ENCODE measurements at regions not wholly inside any gene's neighbourhood (a gene's known extent, or its start where the extent isn't known, plus 50 kb on each side); places are given as distances from the start of the nearest gene placed in this dataset.

DNA sequence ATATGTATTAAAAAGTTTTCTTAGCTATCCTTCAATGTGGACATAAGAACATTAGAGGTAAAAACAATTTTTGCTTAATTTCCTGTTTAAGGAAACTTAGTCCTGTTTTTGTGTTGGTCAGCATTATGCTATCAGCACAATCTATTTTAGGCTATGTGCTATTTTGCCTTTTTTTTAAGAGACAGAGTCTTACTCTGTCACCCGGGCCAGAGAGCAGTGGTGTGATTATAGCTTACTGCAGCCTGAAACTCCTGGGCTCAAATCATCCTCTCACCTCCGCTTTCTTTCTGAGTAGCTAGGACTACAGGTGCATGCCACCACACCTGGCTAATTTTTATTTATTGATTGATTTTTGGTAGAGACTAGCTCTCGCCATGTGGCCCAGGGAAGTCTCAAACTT, 199.1 kb upstream of the TMPRSS15 start:
- ATAC-seq (replicated peaks in 1 of 2), result no peak

DNA sequence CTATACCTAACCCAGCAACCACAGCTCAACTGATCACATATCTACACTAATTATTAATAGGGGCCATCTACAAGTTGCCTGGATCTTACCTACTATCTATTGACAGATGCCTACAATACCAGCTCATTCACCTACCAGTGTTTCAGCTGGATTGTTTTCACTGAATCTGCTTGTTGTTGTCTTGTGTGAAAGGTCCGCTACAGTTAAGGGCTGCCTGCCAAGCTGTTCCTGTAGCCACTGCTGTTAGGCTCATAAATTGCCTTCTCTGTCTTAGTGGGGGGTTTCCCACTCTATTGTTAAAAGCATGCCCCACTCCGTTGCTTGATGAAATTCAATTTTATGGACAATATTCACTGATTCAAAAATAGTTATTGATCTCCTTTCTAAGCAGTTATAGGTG, 199.7 kb upstream of the TMPRSS15 start:
- Mint-ChIP-seq H3K9me3 (peaks cover 2 to 6% of the 10 kb centered on the region in 2 donors), H3K27me3 (ENCODE audit: low read depth) (no peaks in the 10 kb centered on the region), H3K27ac (no peak overlapping the region)

More for the DNA sequence above, 199.1 kb upstream of the TMPRSS15 start:
- no peaks in the 10 kb centered on the region for H3K36me3 Mint-ChIP-seq (ENCODE audit: insufficient read depth in 2 of 2)
- no peaks in the 10 kb centered on the region for H3K27me3 Mint-ChIP-seq (ENCODE audit: low read depth)
- no peak for DNase-seq
- H3K9me3 Mint-ChIP-seq, result peaks cover 2 to 6% of the 10 kb centered on the region in 2 donors
- no peak overlapping the region for H3K4me3 Mint-ChIP-seq
- no peak overlapping the region for H3K27ac Mint-ChIP-seq
- H3K4me1 Mint-ChIP-seq (ENCODE audit: low read depth), result no peaks in the 10 kb centered on the region

DNA sequence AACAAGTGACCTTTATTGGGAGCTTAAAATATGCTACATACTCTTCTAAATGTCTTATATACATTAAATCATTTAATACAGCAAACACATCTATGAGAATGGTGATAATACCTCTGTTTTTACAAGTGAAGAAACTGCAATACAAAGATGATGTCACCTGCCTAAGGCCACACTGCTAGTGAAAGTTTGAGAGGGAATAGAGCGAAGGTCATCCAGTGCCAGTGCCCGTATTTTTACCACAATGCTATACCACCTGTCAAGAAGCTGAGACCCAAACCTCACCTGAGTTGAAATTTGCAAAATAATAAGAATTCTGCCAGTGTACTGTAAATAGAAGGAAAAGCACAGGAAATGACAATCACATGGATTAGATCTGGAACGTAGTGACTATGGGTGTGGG, 200.4 kb upstream of the TMPRSS15 start:
- Mint-ChIP-seq H3K36me3 (ENCODE audit: insufficient read depth in 2 of 2) (no peaks in the 10 kb centered on the region), H3K4me3 (no peak overlapping the region), H3K27me3 (ENCODE audit: low read depth) (no peaks in the 10 kb centered on the region), H3K9me3 (peaks cover 2 to 3% of the 10 kb centered on the region in 2 donors), H3K4me1 (ENCODE audit: low read depth) (no peaks in the 10 kb centered on the region), H3K27ac (no peak overlapping the region)
- DNase-seq (no peak), ATAC-seq (replicated peaks in 1 of 2) (no peak)

More for the DNA sequence above, 199.7 kb upstream of the TMPRSS15 start:
- H3K4me1 Mint-ChIP-seq (ENCODE audit: low read depth), result no peaks in the 10 kb centered on the region
- H3K36me3 Mint-ChIP-seq (ENCODE audit: insufficient read depth in 2 of 2), result no peaks in the 10 kb centered on the region
- DNase-seq (no peak), ATAC-seq (replicated peaks in 1 of 2) (no peak)
- H3K4me3 Mint-ChIP-seq, result no peak overlapping the region

DNA sequence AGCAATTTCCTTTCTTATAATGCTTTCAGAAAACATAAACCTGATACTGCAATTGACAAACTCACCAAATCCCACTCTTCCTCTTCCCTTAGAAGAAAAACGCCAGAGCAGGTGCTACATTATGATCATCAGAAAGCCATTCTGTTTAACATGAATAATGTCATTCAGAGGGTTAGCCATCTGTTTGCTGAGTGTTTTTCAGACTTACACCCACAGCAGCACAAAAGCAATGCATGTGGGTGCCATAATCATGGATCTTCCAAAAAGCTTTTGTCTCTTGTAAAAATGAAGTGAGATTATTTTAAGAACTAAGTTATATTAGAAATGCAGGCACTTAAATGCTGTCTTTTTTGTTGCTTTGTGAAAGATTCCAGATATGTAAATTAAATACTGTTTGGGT, 204.6 kb upstream of the TMPRSS15 start:
- no peak for ATAC-seq (replicated peaks in 1 of 2)

DNA sequence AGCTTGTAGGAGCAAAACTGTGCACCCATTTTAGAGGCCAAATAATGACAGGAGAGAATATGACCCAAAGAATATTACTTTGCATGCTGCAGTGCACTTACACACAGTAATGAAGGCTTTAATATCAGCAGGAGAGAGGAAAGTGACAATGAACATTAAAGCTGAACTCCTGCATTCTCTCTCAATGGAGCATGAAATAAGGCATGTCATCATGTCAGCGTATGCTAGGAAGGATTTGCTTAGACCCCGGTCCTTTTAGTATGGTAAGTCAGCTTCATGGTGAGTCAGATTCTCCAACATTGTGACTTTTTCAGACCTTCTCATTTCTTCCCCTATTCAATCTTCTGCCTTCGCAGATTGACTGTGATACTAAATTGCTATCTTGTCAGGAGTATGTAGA, 210.7 kb upstream of the TMPRSS15 start:
- Mint-ChIP-seq H3K27ac (no peak overlapping the region), H3K4me3 (no peak overlapping the region), H3K9me3 (peaks cover 0 to 3% of the 10 kb centered on the region in 2 donors), H3K27me3 (ENCODE audit: low read depth) (no peaks in the 10 kb centered on the region), H3K4me1 (ENCODE audit: low read depth) (no peaks in the 10 kb centered on the region), H3K36me3 (ENCODE audit: insufficient read depth in 2 of 2) (no peaks in the 10 kb centered on the region)
- DNase-seq (no peak), ATAC-seq (replicated peaks in 1 of 2) (no peak)

More for the DNA sequence above, 204.6 kb upstream of the TMPRSS15 start:
- no peak for DNase-seq
- H3K27me3 Mint-ChIP-seq (ENCODE audit: low read depth), result no peaks in the 10 kb centered on the region
- peaks cover 0 to 2% of the 10 kb centered on the region in 2 donors for H3K9me3 Mint-ChIP-seq
- H3K4me1 Mint-ChIP-seq (ENCODE audit: low read depth), result no peaks in the 10 kb centered on the region
- no peaks in the 10 kb centered on the region for H3K36me3 Mint-ChIP-seq (ENCODE audit: insufficient read depth in 2 of 2)
- H3K4me3 Mint-ChIP-seq, result no peak overlapping the region
- no peak overlapping the region for H3K27ac Mint-ChIP-seq

DNA sequence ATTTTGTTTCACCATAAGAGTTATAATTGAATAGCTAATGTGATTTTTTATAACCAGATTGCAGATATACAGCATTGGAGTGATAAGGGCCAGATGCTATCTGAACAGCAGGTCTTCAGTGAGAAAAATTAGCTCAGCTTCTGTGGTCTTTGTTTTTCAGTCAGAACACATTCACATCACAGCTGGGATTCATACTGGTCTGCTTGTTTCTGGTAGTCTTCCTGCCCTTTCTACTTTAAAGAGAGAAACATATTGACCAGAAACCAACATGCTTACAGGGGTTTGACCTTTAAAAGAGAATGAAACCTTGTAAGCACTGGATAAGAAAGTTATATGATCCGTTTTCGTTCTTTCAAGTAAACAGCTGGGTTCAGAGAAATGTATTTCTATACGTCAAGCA, 213.7 kb upstream of the TMPRSS15 start:
- ATAC-seq (replicated peaks in 1 of 2) (no peak), DNase-seq (no peak)
- peaks cover 2% of the 10 kb centered on the region in 2 donors for H3K9me3 Mint-ChIP-seq
- H3K4me3 Mint-ChIP-seq, result no peak overlapping the region
- H3K36me3 Mint-ChIP-seq (ENCODE audit: insufficient read depth in 2 of 2), result no peaks in the 10 kb centered on the region
- no peaks in the 10 kb centered on the region for H3K4me1 Mint-ChIP-seq (ENCODE audit: low read depth)
- H3K27ac Mint-ChIP-seq, result no peak overlapping the region
- no peaks in the 10 kb centered on the region for H3K27me3 Mint-ChIP-seq (ENCODE audit: low read depth)

GRCh38 chr21:18620436-18620835, 216.9 kb upstream of the TMPRSS15 start:
- Mint-ChIP-seq H3K4me3 (no peak overlapping the region), H3K27me3 (ENCODE audit: low read depth) (no peaks in the 10 kb centered on the region), H3K27ac (no peak overlapping the region), H3K4me1 (ENCODE audit: low read depth) (no peaks in the 10 kb centered on the region), H3K36me3 (ENCODE audit: insufficient read depth in 2 of 2) (no peaks in the 10 kb centered on the region), H3K9me3 (peaks cover 2% of the 10 kb centered on the region in 2 donors)
- DNase-seq (no peak), ATAC-seq (replicated peaks in 1 of 2) (no peak)

GRCh38 chr21:18622383-18622782, 218.8 kb upstream of the TMPRSS15 start:
- Mint-ChIP-seq H3K27ac (no peak overlapping the region), H3K4me3 (no peak overlapping the region), H3K27me3 (ENCODE audit: low read depth) (no peaks in the 10 kb centered on the region), H3K36me3 (ENCODE audit: insufficient read depth in 2 of 2) (no peaks in the 10 kb centered on the region), H3K9me3 (peaks cover 2% of the 10 kb centered on the region in 2 donors), H3K4me1 (ENCODE audit: low read depth) (no peaks in the 10 kb centered on the region)
- no peak for ATAC-seq (replicated peaks in 1 of 2)
- no peak for DNase-seq

- Mint-ChIP-seq H3K4me1 (ENCODE audit: low read depth) (no peaks in the 10 kb centered on the region), H3K27ac (no peak overlapping the region)
These were observed 226.9 kb upstream of the TMPRSS15 start for GRCh38 chr21:18630446-18630845.

DNA sequence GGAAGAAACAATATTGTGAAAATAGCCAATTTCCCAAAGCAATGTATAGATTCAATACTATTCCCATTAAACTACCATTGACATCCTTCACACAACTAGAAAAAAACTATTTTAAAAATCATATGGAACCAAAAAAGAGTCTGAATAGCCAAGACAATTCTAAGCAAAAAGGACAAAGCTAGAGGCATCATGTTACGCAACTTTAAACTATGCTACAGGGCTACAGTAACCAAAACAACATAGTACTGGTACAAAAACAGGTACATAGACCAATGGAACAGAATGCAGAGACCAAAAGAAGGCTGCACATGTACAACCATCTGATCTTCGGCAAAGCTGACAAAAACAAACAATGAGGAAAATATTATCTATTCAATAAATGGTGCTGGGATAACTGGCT, 233.3 kb upstream of the TMPRSS15 start:
- H3K27me3 Mint-ChIP-seq (ENCODE audit: low read depth), result no peaks in the 10 kb centered on the region
- ATAC-seq (replicated peaks in 1 of 2) (no peak), DNase-seq (no peak)
- H3K36me3 Mint-ChIP-seq (ENCODE audit: insufficient read depth in 2 of 2), result no peaks in the 10 kb centered on the region
- peaks cover 3 to 15% of the 10 kb centered on the region in 2 donors for H3K9me3 Mint-ChIP-seq
- H3K4me1 Mint-ChIP-seq (ENCODE audit: low read depth), result no peaks in the 10 kb centered on the region
- H3K27ac Mint-ChIP-seq, result no peak overlapping the region
- H3K4me3 Mint-ChIP-seq, result no peak overlapping the region

More at GRCh38 chr21:18630446-18630845, 226.9 kb upstream of the TMPRSS15 start:
- ATAC-seq (replicated peaks in 1 of 2), result no peak
- Mint-ChIP-seq H3K36me3 (ENCODE audit: insufficient read depth in 2 of 2) (no peaks in the 10 kb centered on the region), H3K27me3 (ENCODE audit: low read depth) (no peaks in the 10 kb centered on the region), H3K4me3 (no peak overlapping the region), H3K9me3 (peaks cover 4 to 9% of the 10 kb centered on the region in 2 donors)
- DNase-seq, result no peak

DNA sequence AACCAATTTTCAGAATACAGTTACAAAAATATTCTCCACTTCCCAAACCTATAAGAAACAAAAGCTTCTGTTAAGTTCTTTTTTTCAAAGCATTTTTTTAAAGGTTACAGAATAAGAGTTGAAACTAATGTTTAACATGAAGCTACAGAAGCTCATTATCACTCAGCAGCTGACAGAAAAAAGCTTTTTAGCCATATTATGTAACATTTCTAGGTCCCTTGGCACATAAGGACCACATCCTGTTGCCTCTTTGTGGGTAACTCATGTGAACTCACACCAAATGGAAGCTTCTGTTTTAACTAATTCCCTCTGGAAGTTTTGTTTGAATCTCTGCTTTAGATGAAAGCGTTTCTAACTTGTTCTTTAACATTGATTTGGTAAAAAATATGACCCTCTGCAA, 242.5 kb upstream of the TMPRSS15 start:
- DNase-seq, result no peak
- no peak overlapping the region for H3K4me3 Mint-ChIP-seq
- no peak overlapping the region for H3K27ac Mint-ChIP-seq
- H3K9me3 Mint-ChIP-seq, result peaks cover 2 to 4% of the 10 kb centered on the region in 2 donors
- H3K27me3 Mint-ChIP-seq (ENCODE audit: low read depth), result no peaks in the 10 kb centered on the region
- ATAC-seq (replicated peaks in 1 of 2), result no peak
- H3K36me3 Mint-ChIP-seq (ENCODE audit: insufficient read depth in 2 of 2), result no peaks in the 10 kb centered on the region
- H3K4me1 Mint-ChIP-seq (ENCODE audit: low read depth), result no peaks in the 10 kb centered on the region

DNA sequence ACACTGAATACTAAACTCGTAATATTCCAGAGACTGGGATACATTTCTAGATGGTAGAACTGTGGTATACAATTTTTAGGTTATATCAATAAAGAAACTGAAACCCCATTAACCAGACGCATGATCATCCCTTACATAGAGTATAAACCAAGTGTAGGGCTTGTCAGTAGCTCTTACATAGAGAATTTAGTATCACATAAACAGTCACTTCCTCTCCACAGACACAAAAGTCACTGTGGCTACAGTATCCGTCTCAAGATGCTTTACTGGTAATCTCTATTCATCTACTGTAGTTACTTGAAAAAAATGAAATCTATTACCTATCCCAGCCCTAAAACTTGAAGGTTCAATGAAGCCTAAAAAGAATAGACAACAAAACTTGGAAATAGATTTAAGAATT, 252.3 kb upstream of the TMPRSS15 start:
- peaks cover 0 to 2% of the 10 kb centered on the region in 2 donors for H3K36me3 Mint-ChIP-seq (ENCODE audit: insufficient read depth in 2 of 2)
- peaks cover 3 to 8% of the 10 kb centered on the region in 2 donors for H3K9me3 Mint-ChIP-seq
- no peaks in the 10 kb centered on the region for H3K27me3 Mint-ChIP-seq (ENCODE audit: low read depth)
- no peak for DNase-seq
- no peak for ATAC-seq (replicated peaks in 1 of 2)
- no peaks in the 10 kb centered on the region for H3K4me1 Mint-ChIP-seq (ENCODE audit: low read depth)
- H3K27ac Mint-ChIP-seq, result no peak overlapping the region
- H3K4me3 Mint-ChIP-seq, result no peak overlapping the region

GRCh38 chr21:18661842-18662241, 258.3 kb upstream of the TMPRSS15 start:
- ATAC-seq (replicated peaks in 1 of 2) (no peak), DNase-seq (no peak)
- Mint-ChIP-seq H3K27me3 (ENCODE audit: low read depth) (no peaks in the 10 kb centered on the region), H3K9me3 (peaks cover 0 to 2% of the 10 kb centered on the region in 2 donors), H3K27ac (no peak overlapping the region), H3K4me3 (no peak overlapping the region), H3K4me1 (ENCODE audit: low read depth) (no peaks in the 10 kb centered on the region), H3K36me3 (ENCODE audit: insufficient read depth in 2 of 2) (no peaks in the 10 kb centered on the region)

DNA sequence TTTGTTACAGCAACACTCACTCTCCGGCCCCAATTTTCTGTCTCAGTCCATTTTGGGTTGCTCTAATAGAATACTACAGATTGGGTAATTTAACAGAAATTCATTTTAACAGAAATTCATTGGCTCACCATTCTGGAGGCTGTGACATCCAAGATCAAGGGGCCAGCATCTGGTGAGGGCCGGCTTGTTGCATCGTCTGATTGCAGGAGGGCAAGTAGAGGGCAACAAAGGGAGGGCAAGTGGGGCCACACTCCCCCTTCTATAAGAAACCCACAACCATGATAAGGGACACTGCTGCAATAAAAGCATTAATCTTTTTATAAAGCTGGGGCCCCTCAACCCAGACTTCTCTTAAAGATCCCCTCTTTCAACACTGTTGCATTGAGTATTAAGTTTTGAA, 260.1 kb upstream of the TMPRSS15 start:
- ATAC-seq (replicated peaks in 1 of 2) (no peak), DNase-seq (no peak)
- H3K27me3 Mint-ChIP-seq (ENCODE audit: low read depth), result no peaks in the 10 kb centered on the region
- peaks cover 0 to 2% of the 10 kb centered on the region in 2 donors for H3K9me3 Mint-ChIP-seq
- H3K4me1 Mint-ChIP-seq (ENCODE audit: low read depth), result no peaks in the 10 kb centered on the region
- no peaks in the 10 kb centered on the region for H3K36me3 Mint-ChIP-seq (ENCODE audit: insufficient read depth in 2 of 2)
- H3K4me3 Mint-ChIP-seq, result no peak overlapping the region
- H3K27ac Mint-ChIP-seq, result no peak overlapping the region
